ENCODE measurements at regions not wholly inside any gene's neighbourhood (a gene's known extent, or its start where the extent isn't known, plus 50 kb on each side); places are given as distances from the start of the nearest gene placed in this dataset.
"Not testable (repeated sequence)": the region's sequence is repeated elsewhere in the genome, so short reads cannot be mapped to it uniquely, and the experiment has no call there.

- no peak for DNase-seq
Observed at GRCh38 chr13:112174476-112175110, 107.6 kb downstream of the SOX1 start.

GRCh38 chr13:112175162-112176075 is 108.5 kb downstream of the SOX1 start:
- no peak for DNase-seq

GRCh38 chr13:112176141-112177119 is 109.5 kb downstream of the SOX1 start:
- DNase-seq = not testable (repeated sequence)

GRCh38 chr13:112177450-112178288 is 110.7 kb downstream of the SOX1 start:
- DNase-seq = no peak

- no peak for DNase-seq
Observed at GRCh38 chr13:112178769-112179168, 111.8 kb downstream of the SOX1 start.

GRCh38 chr13:112179421-112179820 is 112.5 kb downstream of the SOX1 start:
- DNase-seq = no peak

GRCh38 chr13:112179995-112180394 is 113.0 kb downstream of the SOX1 start:
- no peak for DNase-seq

GRCh38 chr13:112181336-112182067 is 114.6 kb downstream of the SOX1 start:
- no peak for DNase-seq

- DNase-seq = no peak
Observed at GRCh38 chr13:112182251-112182650, 115.3 kb downstream of the SOX1 start.

- no peak for DNase-seq
Observed at GRCh38 chr13:112182846-112183531, 116.0 kb downstream of the SOX1 start.

- no peak for DNase-seq
Observed at GRCh38 chr13:112183532-112184090, 116.7 kb downstream of the SOX1 start.

GRCh38 chr13:112184261-112184660 is 117.3 kb downstream of the SOX1 start:
- no peak for DNase-seq

- DNase-seq = no peak
Observed at GRCh38 chr13:112184851-112185371, 118.0 kb downstream of the SOX1 start.

GRCh38 chr13:112185466-112185865 is 118.5 kb downstream of the SOX1 start:
- no peak for DNase-seq

GRCh38 chr13:112186091-112186490 is 119.1 kb downstream of the SOX1 start:
- no peak for DNase-seq

GRCh38 chr13:112187527-112188297 is 120.8 kb downstream of the SOX1 start:
- DNase-seq = no peak

GRCh38 chr13:112188298-112188610 is 121.3 kb downstream of the SOX1 start:
- DNase-seq = no peak

- DNase-seq = no peak
Observed at GRCh38 chr13:112193463-112194166, 126.7 kb downstream of the SOX1 start.

GRCh38 chr13:112194167-112194530 is 127.2 kb downstream of the SOX1 start:
- DNase-seq = no peak
